H1 (cell line): ENCODE measurements at regions not wholly inside any gene's neighbourhood (a gene's known extent, or its start where the extent isn't known, plus 50 kb on each side); places are given as distances from the start of the nearest gene placed in this dataset.

Experiments used
- CTCF ChIA-PET: fragments of 300-600 bp; sonication (Branson Sonifier 250); formaldehyde crosslinking; loops from one replicate; lab custom pipeline; 2021; ENCODE audit not compliant: partially characterized antibody; lab: Charles Lee
- POLR2A ChIA-PET: fragments of 300-600 bp; sonication (Branson Sonifier 250); formaldehyde crosslinking; loops from one replicate; lab custom pipeline; 2021; ENCODE audit warnings: inconsistent platforms; ENCODE audit not compliant: partially characterized antibody; lab: Charles Lee
- DNase-seq, 2 experiments: peaks; one replicate each; pipeline versions ENCODE4 v3.0.0 to v3.0.0-alpha.2; 2010 to 2022; ENCODE audit warnings: low spot score in 2 of 2, low read depth in 1 of 2, mixed read lengths in 1 of 2
- FAIRE-seq: peaks from 2 replicates; lab custom pipeline; 2011; peaks lifted over from hg19 to GRCh38; lab: Jason Lieb, UNC
- H2AFZ ChIP-seq: 2 replicates; pipeline ENCODE4 v1.8.1; 2012; ENCODE audit warnings: low read length, inconsistent platforms
- H2AK5ac ChIP-seq: 2 replicates; pipeline ENCODE4 v1.6.1; 2013; ENCODE audit warnings: low read depth, low read length
- H2BK120ac ChIP-seq: replicated peaks from 2 replicates; pipeline ENCODE3; 2013; ENCODE audit warnings: low read depth, low read length, inconsistent platforms
- H2BK12ac ChIP-seq: 2 replicates; pipeline ENCODE4 v1.6.1; 2013; ENCODE audit warnings: low read depth, low read length
- H2BK15ac ChIP-seq: 2 replicates; pipeline ENCODE4 v1.6.1; 2013; ENCODE audit warnings: low read length
- H2BK20ac ChIP-seq: 2 replicates; pipeline ENCODE4 v1.6.1; 2013; ENCODE audit warnings: low read length
- H2BK5ac ChIP-seq: 2 replicates; pipeline ENCODE4 v1.6.1; 2013; ENCODE audit warnings: low read depth, low read length
- H3K14ac ChIP-seq: 2 replicates; pipeline ENCODE4 v1.6.1; 2013; ENCODE audit warnings: inconsistent platforms; ENCODE audit not compliant: insufficient read length
- H3K18ac ChIP-seq: 2 replicates; pipeline ENCODE4 v1.6.1; 2013; ENCODE audit warnings: low read length; ENCODE audit errors: extremely low read depth
- H3K23ac ChIP-seq: 2 replicates; pipeline ENCODE4 v1.6.1; 2013; ENCODE audit warnings: inconsistent platforms; ENCODE audit not compliant: insufficient read length
- H3K23me2 ChIP-seq: 2 replicates; pipeline ENCODE4 v1.6.1; 2013; ENCODE audit warnings: low read depth, low read length
- H3K27ac ChIP-seq: 2 replicates; pipeline ENCODE4 v1.6.1; 2011; ENCODE audit warnings: low read depth, low read length, inconsistent platforms
- H3K27me3 ChIP-seq, 4 experiments: replicated peaks in 1 of 4; 1 replicate in 1 of 4; 2 replicates in 3 of 4; pipeline versions ENCODE4 v1.6.1 to v1.8.1; 2011 to 2013; ENCODE audit warnings: low read length in 3 of 4, mild to moderate bottlenecking in 3 of 4, inconsistent platforms in 2 of 4, mixed read lengths in 2 of 4, moderate library complexity in 1 of 4; ENCODE audit not compliant: control insufficient read depth in 3 of 4, insufficient read depth in 3 of 4; ENCODE audit errors: extremely low read depth in 1 of 4
- H3K36me3 ChIP-seq, 4 experiments: 2 replicates each; pipeline versions ENCODE4 v1.6.1 to v1.8.1; 2011 to 2013; ENCODE audit warnings: mild to moderate bottlenecking in 4 of 4, low read length in 3 of 4, moderate library complexity in 2 of 4, control low read depth in 1 of 4, inconsistent platforms in 1 of 4; ENCODE audit not compliant: insufficient read depth in 4 of 4, control insufficient read depth in 2 of 4
- H3K4ac ChIP-seq: replicated peaks from 2 replicates; pipeline ENCODE3; 2013; ENCODE audit warnings: low read length, low read depth, mixed read lengths, inconsistent platforms; ENCODE audit not compliant: insufficient read length
- H3K4me1 ChIP-seq, 4 experiments: replicated peaks in 1 of 4; 1 replicate in 1 of 4; 2 replicates in 3 of 4; pipeline versions ENCODE4 v1.6.1 to v1.8.1; 2011 to 2013; ENCODE audit warnings: low read length in 3 of 4, inconsistent platforms in 2 of 4, mixed read lengths in 1 of 4; ENCODE audit not compliant: insufficient read depth in 4 of 4, control insufficient read depth in 3 of 4
- H3K4me2 ChIP-seq, 2 experiments: 2 replicates each; pipeline versions ENCODE4 v1.6.1 to v1.8.1; 2011 to 2013; ENCODE audit warnings: low read depth in 2 of 2, low read length in 2 of 2, control low read depth in 1 of 2, inconsistent platforms in 1 of 2, mild to moderate bottlenecking in 1 of 2; ENCODE audit not compliant: insufficient read depth in 1 of 2
- H3K4me3 ChIP-seq, 4 experiments: fragments of 200-600, 300-600 bp in 1 of 4; sonication (generic), shearing (Covaris generic), sonication (Bioruptor Twin) in 1 of 4; 2 replicates each; pipeline versions ENCODE4 v1.5.1 to v1.8.1; 2011 to 2016; ENCODE audit warnings: low read length in 4 of 4, low read depth in 3 of 4, control low read depth in 2 of 4, inconsistent platforms in 2 of 4, mild to moderate bottlenecking in 2 of 4, mixed read lengths in 1 of 4, moderate library complexity in 1 of 4; ENCODE audit not compliant: insufficient read depth in 2 of 4; ENCODE audit errors: extremely low read depth in 1 of 4
- H3K56ac ChIP-seq: replicated peaks from 2 replicates; pipeline ENCODE3; 2013; ENCODE audit warnings: low read depth, mild to moderate bottlenecking, mixed read lengths, low read length, inconsistent platforms; ENCODE audit not compliant: insufficient read length
- H3K79me1 ChIP-seq: 2 replicates; pipeline ENCODE4 v1.6.1; 2013; ENCODE audit warnings: low read depth, low read length, control low read depth
- H3K79me2 ChIP-seq, 2 experiments: 2 replicates each; pipeline versions ENCODE4 v1.6.1 to v1.8.1; 2012 to 2013; ENCODE audit warnings: low read length in 2 of 2, mild to moderate bottlenecking in 2 of 2, inconsistent platforms in 1 of 2; ENCODE audit not compliant: insufficient read depth in 2 of 2, control insufficient read depth in 1 of 2
- H3K9ac ChIP-seq, 4 experiments: replicated peaks in 1 of 4; 1 replicate in 1 of 4; 2 replicates in 3 of 4; pipeline versions ENCODE4 v1.6.1 to v1.8.1; 2011 to 2013; ENCODE audit warnings: low read depth in 3 of 4, low read length in 3 of 4, control low read depth in 2 of 4, mild to moderate bottlenecking in 2 of 4, moderate library complexity in 2 of 4, inconsistent platforms in 1 of 4; ENCODE audit errors: extremely low read depth in 1 of 4
- H3K9me3 ChIP-seq, 2 experiments: 2 replicates each; pipeline versions ENCODE4 v1.6.1 to v1.8.1; 2012 to 2013; ENCODE audit warnings: mild to moderate bottlenecking in 2 of 2, moderate library complexity in 2 of 2, control low read depth in 1 of 2, inconsistent platforms in 1 of 2, low read depth in 1 of 2, low read length in 1 of 2, mixed read lengths in 1 of 2; ENCODE audit not compliant: insufficient read depth in 2 of 2
- H4K20me1 ChIP-seq, 2 experiments: replicated peaks in 1 of 2; 2 replicates each; pipeline versions ENCODE3 to v1.8.1; 2011 to 2013; ENCODE audit warnings: inconsistent platforms in 2 of 2, low read length in 2 of 2, mild to moderate bottlenecking in 1 of 2; ENCODE audit not compliant: insufficient read depth in 2 of 2, control insufficient read depth in 1 of 2
- H4K5ac ChIP-seq: 2 replicates; pipeline ENCODE4 v1.6.1; 2013; ENCODE audit warnings: low read length, low read depth, mixed read lengths, inconsistent platforms; ENCODE audit not compliant: insufficient read length
- H4K8ac ChIP-seq: 2 replicates; pipeline ENCODE4 v1.8.0; 2013; ENCODE audit warnings: mild to moderate bottlenecking, moderate library complexity, low read length, inconsistent platforms; ENCODE audit not compliant: insufficient read depth; ENCODE audit errors: extremely low read depth
- H4K91ac ChIP-seq: replicated peaks from 2 replicates; pipeline ENCODE3; 2013; ENCODE audit warnings: low read length, mixed read lengths, inconsistent platforms; ENCODE audit not compliant: insufficient read length
- SIN3A ChIP-seq, 2 experiments: IDR thresholded peaks in 1 of 2; conservative IDR thresholded peaks in 1 of 2; 2 replicates each; pipeline ENCODE4 v1.6.1; 2011 to 2012; ENCODE audit warnings: low read length in 2 of 2, improper control_type of control experiment in 1 of 2, low read depth in 1 of 2, mild to moderate bottlenecking in 1 of 2
- WGBS, 2 experiments: shearing (Covaris generic) in 1 of 2; methylation state at CpG; one replicate each; pipeline versions ENCODE4 v1.1.6 to v1.1.7; 2013 to 2015; ENCODE audit warnings: low lambda C conversion rate in 2 of 2, mixed read lengths in 2 of 2, inconsistent platforms in 1 of 2, low coverage in 1 of 2, missing lambda C conversion rate in 1 of 2; ENCODE audit not compliant: insufficient replicate concordance in 2 of 2, insufficient coverage in 1 of 2, insufficient read length in 1 of 2; ENCODE audit errors: extremely low coverage in 1 of 2, missing lambda C conversion rate in 1 of 2; 5-methylcytosine and 5-hydroxymethylcytosine counted together

DNA sequence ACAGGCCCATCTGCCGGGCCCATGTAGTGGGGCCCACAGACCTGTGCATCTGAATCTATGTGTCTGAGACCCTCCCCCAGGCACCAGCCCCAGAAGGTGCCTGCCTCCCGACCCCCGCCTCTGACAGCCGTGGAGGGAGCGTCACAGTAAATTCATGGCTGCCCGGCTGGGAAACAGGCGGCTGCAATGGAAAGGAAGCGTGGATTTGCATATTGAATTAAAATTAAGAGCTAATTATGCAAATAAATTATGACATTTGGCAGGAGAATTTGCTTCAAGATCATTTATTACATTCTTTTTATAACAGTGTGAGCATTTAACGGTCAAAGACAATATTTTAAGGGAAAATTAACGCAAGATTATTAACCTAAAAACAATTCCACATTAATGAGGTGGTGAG lies 92.3 kb downstream of the HIF1AN start:
- FAIRE-seq (no peak), DNase-seq (no peak)
- ChIA-PET CTCF (interaction anchor here (0.6 to 11.7 kb wide), 10 partner anchors 10 to 251 kb away, joined by 3 to 88 read pairs (median 4); no protein-coding TSS in a partner anchor), POLR2A (interaction anchor here (1.0 to 1.2 kb wide), 3 partner anchors 9 to 65 kb away, joined by 3 to 5 read pairs (median 3); no protein-coding TSS in a partner anchor)
- Histone ChIP-seq H4K20me1 (no peaks in the 10 kb centered on the region), H2BK120ac (no peak overlapping the region), H2BK12ac (0 out of 2 replicates have a peak overlapping the region, but pooled peaks have one; percentile 11), H3K4me1 (peaks cover 5 to 14% (median 8%) of the 10 kb centered on the region in 4 experiments), H3K14ac (no peak overlapping the region), H3K36me3 (no peaks in the 10 kb centered on the region), H4K5ac (no peak overlapping the region), H3K27me3 (no peaks in the 10 kb centered on the region), H3K9ac (no peak overlapping the region), H3K4me3 (no peak overlapping the region), H3K23ac (no peak overlapping the region), H3K9me3 (no peaks in the 10 kb centered on the region), H3K4ac (no peak overlapping the region), H2BK20ac (no peak overlapping the region), H2BK15ac (no peak overlapping the region), H3K23me2 (peaks cover 3% of the 10 kb centered on the region; the same call in 1 of the 2 replicates), H3K27ac (no peak overlapping the region), H4K91ac (no peak overlapping the region), H3K18ac (no peak overlapping the region), H3K79me2 (no peaks in the 10 kb centered on the region), H2AK5ac (no peak overlapping the region), H2AFZ (no peak overlapping the region), H3K4me2 (no peak overlapping the region), H3K56ac (no peak overlapping the region), H2BK5ac (0 out of 2 replicates have a peak overlapping the region, but pooled peaks have one; percentile 7), H4K8ac (no peak overlapping the region), H3K79me1 (no peaks in the 10 kb centered on the region)
- WGBS, 2 experiments: 86% methylated on average over 10 of the region's 10 CpGs; no CpG with 5 or more reads in 1 of the 2 experiments
- no peak for TF ChIP-seq SIN3A (conservative IDR thresholded peaks at IDR 0.05 in 1 of 2, IDR thresholded peaks at IDR 0.05 in 1 of 2; ENCODE audit: low read depth in 1 of 2, low read length in 2 of 2)
